Kidney epithelial cell (primary cell): ENCODE measurements at regions not wholly inside any gene's neighbourhood (a gene's known extent, or its start where the extent isn't known, plus 50 kb on each side); places are given as distances from the start of the nearest gene placed in this dataset.
A peak's percentile ranks its signal among the peaks of the same experiment; 100 is the strongest.

Source experiments
- DNase-seq: peaks from one replicate; pipeline ENCODE4 v3.0.0-alpha.2; 2010; ENCODE audit warnings: low read depth
- H3K27me3 ChIP-seq: 2 replicates; pipeline ENCODE4 v1.6.0; 2011; ENCODE audit warnings: low read length; ENCODE audit not compliant: control insufficient read depth, insufficient read depth
- H3K36me3 ChIP-seq: 2 replicates; pipeline ENCODE4 v1.5.1; 2011; ENCODE audit warnings: low read length; ENCODE audit not compliant: control insufficient read depth, insufficient read depth
- H3K4me3 ChIP-seq: 2 replicates; pipeline ENCODE4 v1.5.1; 2011; ENCODE audit warnings: low read depth, mild to moderate bottlenecking, control low read depth, low read length
- TF ChIP-seq, protein P1 (sequence below): IDR thresholded peaks from 2 replicates; pipeline ENCODE4 v1.5.1; 2011; ENCODE audit warnings: mild to moderate bottlenecking, moderate library complexity, low read length, control low read depth, inconsistent platforms; ENCODE audit not compliant: insufficient read depth, poor library complexity, severe bottlenecking

- Histone ChIP-seq H3K27me3 (no peaks in the 10 kb centered on the region), H3K36me3 (no peaks in the 10 kb centered on the region), H3K4me3 (no peak overlapping the region)
- TF ChIP-seq, protein P1, sequence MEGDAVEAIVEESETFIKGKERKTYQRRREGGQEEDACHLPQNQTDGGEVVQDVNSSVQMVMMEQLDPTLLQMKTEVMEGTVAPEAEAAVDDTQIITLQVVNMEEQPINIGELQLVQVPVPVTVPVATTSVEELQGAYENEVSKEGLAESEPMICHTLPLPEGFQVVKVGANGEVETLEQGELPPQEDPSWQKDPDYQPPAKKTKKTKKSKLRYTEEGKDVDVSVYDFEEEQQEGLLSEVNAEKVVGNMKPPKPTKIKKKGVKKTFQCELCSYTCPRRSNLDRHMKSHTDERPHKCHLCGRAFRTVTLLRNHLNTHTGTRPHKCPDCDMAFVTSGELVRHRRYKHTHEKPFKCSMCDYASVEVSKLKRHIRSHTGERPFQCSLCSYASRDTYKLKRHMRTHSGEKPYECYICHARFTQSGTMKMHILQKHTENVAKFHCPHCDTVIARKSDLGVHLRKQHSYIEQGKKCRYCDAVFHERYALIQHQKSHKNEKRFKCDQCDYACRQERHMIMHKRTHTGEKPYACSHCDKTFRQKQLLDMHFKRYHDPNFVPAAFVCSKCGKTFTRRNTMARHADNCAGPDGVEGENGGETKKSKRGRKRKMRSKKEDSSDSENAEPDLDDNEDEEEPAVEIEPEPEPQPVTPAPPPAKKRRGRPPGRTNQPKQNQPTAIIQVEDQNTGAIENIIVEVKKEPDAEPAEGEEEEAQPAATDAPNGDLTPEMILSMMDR = no peak
- DNase-seq = no peak
Observed at GRCh38 chrX:79080141-79080540, 64.3 kb upstream of the GPR174 start.

GRCh38 chrX:79081895-79082512 lies 62.5 kb upstream of the GPR174 start:
- TF ChIP-seq, protein P1 = peak; percentile 60
- no peaks in the 10 kb centered on the region for H3K36me3 ChIP-seq
- no peak overlapping the region for H3K4me3 ChIP-seq
- no peaks in the 10 kb centered on the region for H3K27me3 ChIP-seq
- no peak for DNase-seq

GRCh38 chrX:79082899-79083298 lies 61.6 kb upstream of the GPR174 start:
- no peaks in the 10 kb centered on the region for H3K27me3 ChIP-seq
- H3K36me3 ChIP-seq = no peaks in the 10 kb centered on the region
- TF ChIP-seq, protein P1 = no peak
- H3K4me3 ChIP-seq = no peak overlapping the region
- DNase-seq = no peak

GRCh38 chrX:79084923-79085322 lies 59.6 kb upstream of the GPR174 start:
- H3K36me3 ChIP-seq = no peaks in the 10 kb centered on the region
- H3K27me3 ChIP-seq = no peaks in the 10 kb centered on the region
- DNase-seq = no peak
- H3K4me3 ChIP-seq = no peak overlapping the region
- TF ChIP-seq, protein P1 = no peak

DNA sequence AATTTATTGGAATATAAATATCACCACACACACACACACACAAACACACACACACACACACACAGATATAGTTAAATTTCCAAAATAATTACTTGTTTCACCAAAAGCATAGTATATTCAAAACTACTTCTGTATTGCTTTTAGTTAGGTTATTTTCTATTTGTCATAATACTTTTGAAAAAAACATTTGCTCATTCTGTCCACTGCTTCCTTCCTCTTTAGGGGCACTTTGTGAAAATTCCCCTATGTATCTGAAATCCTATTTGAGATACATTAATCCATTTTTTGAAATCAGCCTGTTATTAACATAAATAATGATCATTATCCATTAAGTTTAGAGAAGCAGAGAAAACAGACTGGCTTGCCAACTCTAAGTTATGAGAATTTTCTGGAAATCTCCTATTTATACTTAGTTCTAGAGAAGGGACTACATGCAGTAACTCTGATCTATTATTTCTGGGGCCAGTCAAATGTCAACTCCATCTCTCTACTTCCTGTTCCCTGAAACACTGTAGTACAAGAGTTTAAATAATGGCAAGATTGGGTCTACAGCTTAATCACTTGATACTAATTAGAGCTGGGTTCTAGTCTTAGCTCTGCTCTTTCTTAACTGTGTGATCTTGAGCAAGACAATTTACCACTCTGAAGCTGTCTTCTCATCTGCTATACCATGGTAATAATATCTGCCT lies 54.4 kb upstream of the GPR174 start:
- no peak for DNase-seq
- TF ChIP-seq, protein P1 = no peak
- Histone ChIP-seq H3K27me3 (no peaks in the 10 kb centered on the region), H3K4me3 (no peak overlapping the region), H3K36me3 (no peaks in the 10 kb centered on the region)
